ENCODE measurements at regions not wholly inside any gene's neighbourhood (a gene's known extent, or its start where the extent isn't known, plus 50 kb on each side); places are given as distances from the start of the nearest gene placed in this dataset.

- no peak for DNase-seq
Observed at GRCh38 chr2:66729416-66730330, 294.7 kb downstream of the MEIS1 start.

GRCh38 chr2:66730441-66730840, 295.5 kb downstream of the MEIS1 start:
- no peak for DNase-seq

- no peak for DNase-seq
Observed at GRCh38 chr2:66733364-66733999, 298.6 kb downstream of the MEIS1 start.

GRCh38 chr2:66748939-66749338, 314.0 kb downstream of the MEIS1 start:
- DNase-seq, result no peak

- DNase-seq, result no peak
Observed at GRCh38 chr2:66749566-66749965, 314.6 kb downstream of the MEIS1 start.

GRCh38 chr2:66753257-66753656, 318.3 kb downstream of the MEIS1 start:
- DNase-seq, result no peak

GRCh38 chr2:66753660-66754059, 318.7 kb downstream of the MEIS1 start:
- no peak for DNase-seq

- no peak for DNase-seq
Observed at GRCh38 chr2:66755974-66756373, 321.0 kb downstream of the MEIS1 start.

GRCh38 chr2:66761826-66762225, 326.9 kb downstream of the MEIS1 start:
- DNase-seq, result no peak

GRCh38 chr2:66762761-66763160, 327.8 kb downstream of the MEIS1 start:
- DNase-seq, result no peak

- no peak for DNase-seq
Observed at GRCh38 chr2:66766582-66766981, 331.7 kb downstream of the MEIS1 start.

- DNase-seq, result no peak
Observed at GRCh38 chr2:66771359-66771976, 336.5 kb downstream of the MEIS1 start.

- no peak for DNase-seq
Observed at GRCh38 chr2:66772618-66773017, 337.7 kb downstream of the MEIS1 start.

- DNase-seq, result no peak
Observed at GRCh38 chr2:66775730-66776422, 341.0 kb downstream of the MEIS1 start.

GRCh38 chr2:66781804-66782203, 346.9 kb downstream of the MEIS1 start:
- no peak for DNase-seq

GRCh38 chr2:66782780-66783361, 347.9 kb downstream of the MEIS1 start:
- no peak for DNase-seq

GRCh38 chr2:66789741-66790140, 354.8 kb downstream of the MEIS1 start:
- no peak for DNase-seq

GRCh38 chr2:66790651-66791181, 355.8 kb downstream of the MEIS1 start:
- DNase-seq, result peak; percentile 43

- no peak for DNase-seq
Observed at GRCh38 chr2:66794070-66794469, 359.1 kb downstream of the MEIS1 start.

GRCh38 chr2:66794551-66794950, 359.6 kb downstream of the MEIS1 start:
- no peak for DNase-seq

- no peak for DNase-seq
Observed at GRCh38 chr2:66802877-66803276, 368.0 kb downstream of the MEIS1 start.

- no peak for DNase-seq
Observed at GRCh38 chr2:66803726-66804125, 368.8 kb downstream of the MEIS1 start.

All from right forelimb (tissue), 1 donor.